Right renal pelvis (tissue), 4 donors: ENCODE measurements at regions not wholly inside any gene's neighbourhood (a gene's known extent, or its start where the extent isn't known, plus 50 kb on each side); places are given as distances from the start of the nearest gene placed in this dataset.

Experiments used
- DNase-seq, 4 donors: peaks; one replicate each; pipeline ENCODE4 v3.0.0-alpha.2; 2013; ENCODE audit warnings: low read depth in 4 of 4, low spot score in 3 of 4, missing footprints in 1 of 4

DNA sequence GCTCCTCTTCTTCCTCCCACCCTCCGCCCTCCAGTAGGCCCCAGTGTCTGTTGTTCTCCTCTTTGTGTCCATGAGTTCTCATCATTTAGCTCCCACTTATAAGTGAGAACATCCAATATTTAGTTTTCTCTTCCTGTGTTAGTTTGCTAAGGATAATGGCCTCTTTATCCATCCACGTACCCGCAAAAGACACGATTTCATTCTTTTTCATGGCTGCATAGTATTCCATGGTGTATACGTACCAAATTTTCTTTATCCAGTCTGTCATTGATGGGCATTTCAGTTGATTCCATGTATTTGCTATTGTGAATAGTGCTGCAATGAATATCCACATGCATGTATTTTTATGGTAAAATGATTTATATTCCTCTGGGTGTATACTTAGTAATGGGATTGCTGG is 82.2 kb downstream of the COPS8 start:
- no peak for DNase-seq

DNA sequence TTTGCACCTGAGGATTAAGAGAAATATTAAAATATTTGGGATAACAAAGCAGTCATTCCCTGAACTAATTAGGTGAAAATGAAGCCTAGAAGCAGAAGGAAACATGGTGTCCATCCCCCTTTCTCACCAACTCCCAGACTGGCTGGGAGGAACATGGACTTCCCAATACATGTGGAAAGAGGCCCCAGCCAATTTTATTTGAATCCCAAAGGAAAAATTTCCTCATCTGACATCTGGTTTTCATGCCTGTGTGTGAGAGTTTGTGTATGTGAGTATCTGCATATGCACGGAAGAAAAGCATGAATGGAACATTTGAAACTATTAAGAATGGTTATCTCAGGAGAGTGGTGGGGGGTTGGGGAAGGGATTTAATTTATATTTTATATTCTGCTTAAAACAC is 84.3 kb downstream of the COPS8 start:
- DNase-seq: no peak

DNA sequence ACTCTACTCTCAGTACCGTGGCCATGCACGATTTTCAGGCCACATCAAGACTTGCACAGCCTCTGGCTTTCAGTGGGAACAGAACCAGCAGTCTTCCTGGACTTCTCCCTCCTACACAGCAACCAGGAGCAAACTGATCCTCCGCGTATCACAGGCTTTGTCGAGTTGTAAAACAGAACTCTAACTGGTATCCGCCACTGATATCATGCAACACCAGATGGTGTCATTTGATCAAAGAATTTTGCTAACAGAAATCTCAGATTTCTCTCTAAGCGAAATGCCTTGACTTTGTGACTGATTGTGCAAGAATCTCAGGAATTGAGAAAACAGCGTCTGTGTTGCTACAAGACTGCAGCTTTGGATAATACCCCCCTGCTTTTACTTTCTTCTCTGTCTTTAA is 85.7 kb downstream of the COPS8 start:
- DNase-seq: peak in 1 of 4 donors; percentile 62

DNA sequence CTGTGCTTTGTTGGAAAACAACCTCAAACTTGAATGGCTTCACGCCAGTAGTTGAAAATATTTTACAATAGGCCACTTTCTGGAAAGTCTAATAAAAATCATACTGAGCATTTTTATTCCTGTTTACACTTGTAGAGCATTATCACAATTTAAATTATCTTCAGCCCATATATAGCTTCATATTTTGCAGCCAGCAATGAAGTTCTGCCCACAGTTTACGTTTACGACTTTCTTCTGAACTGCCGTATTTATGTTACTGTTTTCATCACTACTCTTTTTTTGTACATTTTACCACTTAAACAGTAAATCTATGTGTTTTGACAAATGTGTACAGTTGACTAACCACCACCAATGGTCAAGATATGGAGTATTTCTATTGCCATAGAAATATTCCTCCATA is 86.2 kb downstream of the COPS8 start:
- DNase-seq: no peak

DNA sequence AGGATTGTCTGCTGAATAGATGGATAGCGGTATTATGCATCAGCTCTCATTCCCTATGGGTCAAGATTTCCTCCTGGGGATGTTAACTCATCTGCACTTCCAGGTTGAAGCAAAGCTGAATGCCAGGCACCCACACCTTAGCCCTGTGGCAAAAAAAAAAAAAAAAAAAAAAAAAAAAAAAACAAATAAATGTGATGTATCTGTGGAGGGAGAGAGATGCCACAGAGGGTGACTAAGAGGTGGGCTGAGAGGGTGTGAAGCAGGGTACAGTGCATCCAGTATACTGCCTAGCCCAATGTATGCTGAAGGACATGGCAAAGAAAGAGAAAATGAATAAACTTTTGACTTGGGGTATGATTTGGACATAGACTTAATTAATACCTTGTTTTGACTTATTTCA is 91.4 kb downstream of the COPS8 start:
- no peak for DNase-seq

DNA sequence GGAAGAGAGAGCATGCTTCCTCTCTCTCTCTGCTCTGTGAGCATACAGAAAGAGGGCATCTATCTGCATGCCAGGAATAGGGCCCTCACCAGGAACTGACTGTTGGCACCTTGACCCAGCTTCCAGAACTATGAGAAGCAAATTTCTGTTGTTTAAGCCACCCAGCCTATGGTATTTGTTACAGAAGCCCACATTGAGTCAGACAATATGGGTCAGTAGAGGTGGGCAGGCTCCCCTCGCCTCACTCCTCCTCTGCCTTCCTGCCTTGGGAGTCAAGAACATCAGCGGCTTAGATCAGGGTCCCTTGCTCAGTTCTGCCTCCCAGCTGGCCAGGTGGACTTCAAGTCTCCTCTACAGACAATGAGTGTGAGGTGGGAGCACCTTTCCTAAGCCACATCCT is 92.3 kb downstream of the COPS8 start:
- DNase-seq: no peak

DNA sequence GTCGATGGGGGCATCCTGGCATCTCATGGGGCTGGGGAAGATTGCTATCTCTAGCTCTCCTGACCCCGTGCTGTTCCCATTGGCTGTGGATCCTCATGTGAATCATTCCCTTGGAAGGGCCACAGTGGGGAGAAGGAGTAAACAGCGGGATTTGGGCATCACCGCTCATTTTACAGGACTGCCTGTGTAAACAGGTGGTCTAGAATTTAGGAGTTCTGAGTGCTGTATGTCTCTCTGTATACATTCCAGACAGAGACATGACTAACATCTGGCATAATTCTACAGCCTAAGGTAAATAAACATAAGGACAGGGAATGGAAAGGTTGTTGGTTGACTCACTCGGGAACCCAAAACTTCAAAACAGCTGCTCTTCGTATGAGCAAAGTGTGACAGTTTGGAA is 92.7 kb downstream of the COPS8 start:
- no peak for DNase-seq

DNA sequence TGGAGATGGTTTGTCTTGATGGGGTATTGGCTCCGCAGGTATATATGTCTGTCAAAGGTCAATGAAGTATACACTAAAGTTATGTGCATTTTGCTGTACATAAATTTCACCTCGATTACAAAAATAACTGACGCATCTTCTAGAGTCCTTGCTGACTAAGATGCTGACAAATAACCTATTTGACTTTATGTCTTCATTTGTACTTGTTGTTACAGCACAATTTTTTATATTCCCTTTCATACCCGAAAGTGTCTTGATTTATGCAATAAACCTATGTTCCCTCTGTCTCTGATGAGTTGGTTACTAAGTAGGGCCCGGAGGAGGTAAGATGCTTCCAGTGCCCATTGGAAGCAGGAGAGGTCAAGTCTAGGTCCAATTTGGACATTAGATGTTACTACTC is 93.5 kb downstream of the COPS8 start:
- DNase-seq: no peak

DNA sequence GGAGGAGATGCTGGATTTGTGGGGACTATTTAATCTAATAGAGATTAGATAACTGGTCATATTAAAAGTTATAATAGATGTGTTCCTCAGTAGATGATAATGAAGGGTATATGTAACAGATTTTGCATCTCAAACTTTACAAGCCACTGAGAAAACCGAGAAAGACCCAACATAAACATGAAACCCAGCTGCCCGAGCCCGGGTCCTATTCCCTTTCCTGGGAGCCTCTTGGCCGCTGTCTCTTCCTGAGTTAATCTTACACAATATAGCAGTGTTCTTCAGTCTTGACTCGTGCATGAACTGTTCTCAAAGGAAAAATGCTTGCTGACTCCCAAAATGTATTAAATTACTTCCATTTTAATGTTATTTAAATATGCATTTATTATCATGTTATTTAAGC is 94.5 kb downstream of the COPS8 start:
- no peak for DNase-seq

DNA sequence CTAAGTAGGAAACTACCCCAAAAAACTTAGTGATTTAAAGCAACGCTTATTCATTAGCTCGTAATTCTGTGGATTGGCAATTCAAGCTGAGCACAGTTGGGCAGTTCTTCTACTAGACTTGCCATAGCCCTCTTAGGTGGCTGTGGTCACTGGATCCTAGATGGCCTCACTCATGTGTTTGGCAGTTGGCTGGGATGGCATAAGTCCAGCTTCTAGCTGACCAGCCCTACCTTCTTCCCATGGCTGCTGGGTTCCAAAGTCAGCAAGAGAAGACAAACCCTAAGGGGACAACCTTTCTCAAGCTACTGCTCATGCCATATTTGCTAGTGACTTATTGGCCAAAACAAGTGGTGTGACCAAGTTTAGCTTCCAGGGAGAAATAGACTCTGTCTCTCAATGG is 95.3 kb downstream of the COPS8 start:
- no peak for DNase-seq

DNA sequence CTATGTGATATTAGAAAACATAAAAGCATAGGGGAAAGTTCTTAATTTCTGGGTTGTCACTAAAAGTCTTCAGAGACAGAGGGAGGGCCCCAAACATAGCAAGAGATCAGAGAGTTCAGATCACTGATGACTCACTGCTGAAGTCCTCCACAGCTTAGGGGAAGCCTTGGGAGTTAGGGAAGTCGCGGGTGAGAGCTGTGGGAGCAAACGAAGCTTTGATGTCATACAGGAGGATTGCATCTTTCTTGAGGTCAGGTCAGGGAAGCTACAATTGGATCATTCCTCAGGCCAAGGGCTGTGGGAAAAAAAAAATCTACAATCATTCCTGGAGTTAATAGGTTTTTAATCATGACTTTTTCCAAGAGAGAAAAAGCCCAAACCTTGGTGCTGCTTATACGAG is 96.2 kb downstream of the COPS8 start:
- no peak for DNase-seq

DNA sequence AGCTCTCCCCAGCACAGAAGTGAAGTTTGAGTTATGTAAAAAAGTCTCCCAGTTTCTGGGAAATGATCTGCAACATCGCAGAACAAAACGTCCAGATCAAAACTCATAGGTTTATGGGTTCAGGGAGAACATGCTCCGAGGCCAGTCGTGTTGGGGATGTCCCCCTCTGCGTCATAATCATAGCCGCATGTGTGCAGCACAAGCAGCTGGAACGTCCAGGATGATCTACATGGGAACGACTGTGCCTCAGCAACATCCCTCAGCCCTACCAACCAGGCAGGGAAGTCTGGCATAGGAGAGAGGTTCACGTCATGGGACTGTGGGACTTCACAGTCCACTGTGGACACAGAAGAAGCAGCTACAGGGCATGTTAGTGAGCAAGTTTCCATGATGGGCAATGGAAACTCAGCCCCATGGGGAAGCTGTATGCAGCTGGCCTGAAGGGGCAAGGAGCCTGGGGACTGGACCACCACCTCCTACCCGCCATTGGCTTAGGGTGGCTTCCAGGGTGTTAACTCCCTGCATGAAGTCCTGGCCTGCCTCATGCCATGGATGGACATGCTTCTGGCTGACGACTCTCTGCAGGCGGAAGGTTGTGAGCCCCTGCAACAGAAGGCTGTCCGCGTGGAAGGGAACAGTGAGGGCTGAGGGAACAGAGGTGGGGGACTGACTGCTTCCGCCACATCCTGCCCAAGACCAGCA is 96.9 kb downstream of the COPS8 start:
- DNase-seq: no peak

DNA sequence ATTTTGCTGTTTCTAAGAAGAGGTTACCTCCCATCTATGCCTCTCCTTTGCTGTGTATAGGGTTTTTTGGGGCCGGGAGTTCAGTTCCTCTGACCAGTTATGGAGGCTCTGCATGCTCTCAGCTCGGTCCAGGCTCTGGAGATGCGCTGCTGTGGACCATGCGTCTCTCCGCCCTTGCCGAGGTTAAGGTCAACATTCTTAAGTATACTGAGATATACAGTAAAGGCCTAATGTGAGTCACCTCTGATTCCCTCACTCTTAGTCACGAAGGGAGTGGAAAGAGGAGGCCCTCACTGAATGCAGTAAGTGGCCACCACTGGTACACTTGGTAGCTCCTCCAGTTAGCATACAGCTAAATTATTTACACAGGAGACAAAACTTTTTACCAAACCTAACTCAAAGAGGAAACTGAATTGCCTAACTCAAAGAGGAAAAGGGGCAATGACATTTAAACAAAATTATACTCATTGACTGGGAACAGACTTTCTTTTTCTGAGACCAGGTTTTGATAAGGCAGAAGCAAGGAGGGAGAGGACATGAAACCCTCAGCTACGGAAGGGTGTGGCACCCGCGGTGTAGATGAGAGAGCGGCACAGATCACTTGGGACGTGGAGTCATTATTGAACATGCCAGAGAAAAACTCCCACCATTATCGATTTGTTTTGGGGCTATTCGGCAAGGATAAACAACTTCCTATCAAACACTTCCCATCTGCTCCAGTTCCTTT is 98.7 kb downstream of the COPS8 start:
- no peak for DNase-seq

DNA sequence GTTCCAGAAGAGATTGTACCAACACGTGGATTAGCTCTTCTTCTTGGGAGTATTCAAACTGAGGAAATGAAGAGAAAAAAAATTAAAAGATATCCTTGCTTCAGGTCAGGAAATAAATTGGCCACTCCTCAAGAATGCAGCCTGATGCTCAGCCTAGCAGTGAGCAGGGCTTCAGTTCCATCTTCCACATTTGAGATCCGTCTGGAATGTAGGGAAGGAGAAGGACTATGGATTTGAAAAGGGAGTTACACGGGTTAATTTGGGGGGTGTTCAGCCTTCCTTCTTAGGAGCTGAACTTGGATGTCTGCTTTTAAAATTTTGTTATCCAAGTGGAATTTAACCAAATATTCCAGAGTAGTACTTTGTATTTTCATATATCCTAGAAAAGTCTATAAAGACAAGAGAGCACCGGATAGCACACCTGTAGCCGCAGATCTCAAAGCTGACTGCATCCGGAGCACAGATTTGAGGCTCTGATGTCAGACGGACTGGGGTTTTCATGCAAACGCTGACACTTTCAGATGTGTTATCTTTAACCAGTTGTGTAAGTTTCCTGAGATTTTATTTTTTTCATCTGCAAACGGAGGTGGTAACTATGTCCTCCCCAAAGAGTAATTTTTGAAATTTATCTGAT is 99.3 kb downstream of the COPS8 start:
- no peak for DNase-seq

DNA sequence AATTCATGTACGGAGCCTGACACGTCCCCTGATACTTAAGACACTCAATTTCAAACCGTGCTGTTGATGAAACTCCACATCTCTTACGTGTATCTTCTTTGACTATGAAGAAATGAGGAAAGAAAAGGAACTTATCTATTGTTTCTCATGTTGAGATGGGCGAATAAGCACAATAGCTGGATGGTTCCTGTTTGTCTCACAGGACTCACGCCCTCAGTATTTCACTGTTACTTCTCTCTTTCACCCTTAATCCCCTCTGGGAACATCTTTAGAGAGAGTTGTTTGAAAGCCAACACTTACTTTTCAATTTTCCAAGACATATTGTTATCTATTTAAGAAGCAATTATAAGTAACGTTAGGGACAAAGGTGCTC is 99.8 kb downstream of the COPS8 start:
- DNase-seq: no peak

DNA sequence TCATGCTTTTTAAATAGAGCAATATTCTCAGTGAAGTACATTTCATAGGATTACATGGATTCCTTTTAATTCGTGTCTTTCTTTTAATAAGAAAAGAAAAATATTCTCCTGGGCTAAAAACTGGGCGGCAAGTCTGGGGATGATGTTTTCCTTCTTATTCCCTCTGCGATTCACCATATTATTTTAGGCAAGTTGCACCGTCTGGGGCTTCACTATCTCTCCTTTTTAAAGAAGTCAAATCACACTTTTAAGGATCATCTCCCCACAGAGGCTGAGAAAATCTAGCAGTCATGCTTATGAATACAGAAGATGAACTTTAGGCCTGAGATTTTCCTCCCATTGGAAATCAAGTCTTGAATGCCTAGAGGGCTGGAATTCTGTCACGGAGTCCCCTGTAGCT is 104.1 kb downstream of the COPS8 start:
- DNase-seq: no peak

DNA sequence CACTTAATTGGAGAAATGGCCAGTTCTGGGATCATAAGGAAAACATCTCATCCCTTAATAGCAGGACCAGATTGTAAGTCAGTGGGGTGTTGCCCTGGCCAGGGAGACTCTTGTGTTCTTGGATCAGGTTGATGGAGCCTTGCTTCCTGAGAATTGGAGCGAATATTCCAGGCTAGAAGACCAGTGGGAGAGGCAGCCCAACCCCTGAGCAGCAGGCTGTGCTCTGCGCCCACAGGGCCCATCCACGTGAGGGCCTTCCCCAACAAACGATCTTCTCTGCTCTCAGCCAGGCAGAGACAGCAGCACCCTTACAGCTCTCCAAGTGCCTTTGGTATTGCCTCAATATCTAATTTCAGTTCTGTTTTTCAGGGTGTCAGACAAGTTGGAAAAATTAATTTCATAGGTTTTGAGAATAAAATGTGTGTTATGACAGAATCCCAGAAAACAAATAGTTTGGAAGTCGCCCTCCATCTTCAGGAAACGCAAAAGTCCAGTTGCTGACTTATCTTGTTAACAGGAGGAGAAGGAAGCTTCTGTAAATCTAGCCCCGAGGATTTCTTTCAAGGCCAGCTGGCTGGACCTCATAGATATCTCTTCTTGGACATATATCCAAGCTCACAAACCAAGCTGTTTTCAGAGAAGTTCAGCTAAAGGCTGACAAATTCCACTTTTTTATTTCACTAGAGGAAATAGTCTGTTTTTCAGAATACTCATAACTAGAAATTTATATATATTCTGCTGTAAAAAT is 105.5 kb downstream of the COPS8 start:
- no peak for DNase-seq

DNA sequence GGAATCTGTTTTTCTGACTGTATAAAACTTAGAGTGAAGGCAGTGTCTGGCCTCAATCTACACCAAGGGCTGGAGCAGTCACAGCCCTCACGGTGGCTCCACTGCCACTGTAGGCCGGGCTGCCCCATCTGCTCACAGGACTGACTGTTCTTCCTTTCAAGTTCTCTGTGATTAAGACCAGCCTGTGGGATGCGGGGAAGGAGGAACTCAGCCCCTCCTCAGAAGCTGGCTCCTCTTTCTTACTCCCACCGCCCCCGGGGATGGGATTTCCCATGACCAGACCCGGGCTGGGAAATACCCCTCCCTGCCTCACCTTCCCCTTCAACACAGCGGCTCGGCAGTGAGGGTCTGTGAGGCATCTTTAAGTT is 106.0 kb downstream of the COPS8 start:
- no peak for DNase-seq

DNA sequence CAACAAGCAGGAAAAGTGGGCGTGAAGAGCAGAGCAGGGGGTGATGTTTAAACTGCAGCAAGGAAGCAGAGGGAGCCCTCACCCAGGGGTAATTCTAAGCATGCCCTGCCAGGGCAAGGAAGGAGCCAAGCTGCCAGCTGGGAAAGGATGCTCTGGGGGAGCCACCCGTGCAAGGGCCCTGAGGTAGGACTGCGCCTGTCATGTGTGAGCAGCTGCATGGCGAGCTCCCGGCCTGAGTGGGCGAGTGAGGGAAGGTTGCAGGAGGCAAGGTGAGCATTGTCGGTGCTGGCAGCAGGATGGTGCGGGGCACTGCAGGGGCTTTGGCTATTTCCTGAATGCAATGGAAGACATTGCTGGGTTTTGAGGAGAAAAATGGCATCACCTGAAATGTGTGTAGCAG is 107.2 kb downstream of the COPS8 start:
- no peak for DNase-seq

DNA sequence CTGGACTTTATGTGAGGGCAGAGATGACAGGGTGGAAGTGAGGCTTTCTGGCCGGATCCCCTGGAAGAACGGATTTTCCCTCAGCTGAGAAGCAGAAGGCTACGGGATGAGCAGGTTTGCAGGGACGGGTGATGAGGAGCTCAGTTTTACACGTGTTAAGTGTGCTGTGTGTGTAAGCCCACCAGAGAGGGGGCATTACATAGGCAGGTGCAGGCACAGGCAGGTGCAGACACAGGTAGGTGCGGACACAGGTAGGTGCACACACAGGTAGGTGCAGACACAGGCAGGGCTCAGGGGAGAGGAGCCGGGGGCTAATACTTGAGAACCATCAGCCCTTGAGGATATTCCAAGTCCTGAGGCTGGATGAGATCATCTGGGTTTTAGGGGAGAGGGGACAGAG is 107.7 kb downstream of the COPS8 start:
- no peak for DNase-seq

DNA sequence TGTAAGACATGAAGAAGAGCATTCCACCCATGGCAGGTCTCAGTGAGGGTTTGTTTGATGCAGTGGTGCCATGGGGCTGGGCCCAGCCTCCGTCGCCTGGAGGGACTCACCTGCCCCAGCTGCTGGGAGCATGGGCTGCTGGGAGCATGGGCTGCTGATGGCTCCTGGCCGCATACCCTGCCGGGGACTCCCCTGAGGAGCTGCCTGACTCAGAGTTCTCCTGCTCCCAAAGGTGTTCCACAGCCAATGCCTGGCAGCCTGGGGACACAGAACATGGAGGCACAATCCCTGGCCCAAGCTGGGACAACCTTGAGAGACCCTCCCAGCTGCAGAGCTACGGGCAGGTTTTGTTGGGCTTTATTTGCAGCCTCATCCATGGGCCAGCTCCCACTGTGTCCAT is 108.4 kb downstream of the COPS8 start:
- DNase-seq: no peak

DNA sequence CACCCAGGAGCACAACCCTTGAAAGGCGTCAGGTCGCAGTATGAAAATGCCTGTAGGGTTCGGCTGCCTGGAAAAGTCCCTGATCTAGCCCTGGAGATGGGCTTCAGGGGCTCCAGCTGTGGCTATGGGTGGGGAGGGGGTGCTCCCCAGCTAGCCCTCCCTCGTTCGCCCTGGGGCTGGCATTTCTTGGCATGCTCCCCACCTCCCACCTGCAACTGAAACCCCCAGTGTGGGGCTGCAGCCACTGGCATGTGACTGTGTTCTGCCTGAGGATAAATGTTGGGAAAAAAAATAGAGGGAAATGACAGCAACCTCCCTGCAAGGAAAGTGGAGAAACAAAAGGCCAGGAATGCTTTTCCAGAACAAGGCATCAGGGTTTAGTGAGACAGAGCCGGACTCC is 109.2 kb downstream of the COPS8 start:
- no peak for DNase-seq
